ENCODE measurements at regions not wholly inside any gene's neighbourhood (a gene's known extent, or its start where the extent isn't known, plus 50 kb on each side); places are given as distances from the start of the nearest gene placed in this dataset.
A peak's percentile ranks its signal among the peaks of the same experiment; 100 is the strongest.

DNA sequence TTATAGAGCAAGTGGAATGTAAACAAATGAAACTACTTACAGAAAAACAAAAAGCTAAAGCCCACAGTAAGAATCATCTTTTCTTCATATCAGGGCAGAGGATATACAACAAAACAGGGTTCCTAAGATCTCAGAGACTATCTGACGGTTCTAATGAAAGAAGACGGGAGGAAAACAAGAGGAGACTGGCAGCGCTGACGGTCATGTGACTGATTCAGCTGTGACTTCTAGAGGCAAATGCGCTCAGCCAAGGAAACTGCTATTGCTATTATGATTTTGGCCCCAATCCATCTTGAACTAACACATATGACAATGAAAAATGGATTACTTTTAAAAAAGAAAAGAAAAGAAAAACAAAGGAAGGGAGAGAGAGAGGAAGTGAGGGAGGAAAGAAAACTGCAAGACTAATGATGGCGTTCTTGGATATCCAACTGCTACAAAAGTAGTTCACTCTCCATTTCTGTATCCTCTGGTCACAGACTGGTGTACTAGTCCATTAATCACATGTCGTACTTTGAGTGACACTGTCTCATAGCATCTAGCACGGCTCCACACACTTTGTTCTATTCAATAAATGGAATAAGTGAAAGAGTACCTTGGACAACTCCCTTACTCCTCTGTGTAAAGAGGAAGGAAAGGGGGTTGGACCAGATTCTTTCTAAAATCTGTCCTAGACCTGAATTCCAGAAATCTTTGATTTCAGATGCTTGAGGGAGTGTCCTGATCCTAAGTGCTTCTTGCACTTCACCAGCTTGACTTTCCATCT, 119.3 kb downstream of the DAD1 start:
- TF ChIP-seq, protein P1, sequence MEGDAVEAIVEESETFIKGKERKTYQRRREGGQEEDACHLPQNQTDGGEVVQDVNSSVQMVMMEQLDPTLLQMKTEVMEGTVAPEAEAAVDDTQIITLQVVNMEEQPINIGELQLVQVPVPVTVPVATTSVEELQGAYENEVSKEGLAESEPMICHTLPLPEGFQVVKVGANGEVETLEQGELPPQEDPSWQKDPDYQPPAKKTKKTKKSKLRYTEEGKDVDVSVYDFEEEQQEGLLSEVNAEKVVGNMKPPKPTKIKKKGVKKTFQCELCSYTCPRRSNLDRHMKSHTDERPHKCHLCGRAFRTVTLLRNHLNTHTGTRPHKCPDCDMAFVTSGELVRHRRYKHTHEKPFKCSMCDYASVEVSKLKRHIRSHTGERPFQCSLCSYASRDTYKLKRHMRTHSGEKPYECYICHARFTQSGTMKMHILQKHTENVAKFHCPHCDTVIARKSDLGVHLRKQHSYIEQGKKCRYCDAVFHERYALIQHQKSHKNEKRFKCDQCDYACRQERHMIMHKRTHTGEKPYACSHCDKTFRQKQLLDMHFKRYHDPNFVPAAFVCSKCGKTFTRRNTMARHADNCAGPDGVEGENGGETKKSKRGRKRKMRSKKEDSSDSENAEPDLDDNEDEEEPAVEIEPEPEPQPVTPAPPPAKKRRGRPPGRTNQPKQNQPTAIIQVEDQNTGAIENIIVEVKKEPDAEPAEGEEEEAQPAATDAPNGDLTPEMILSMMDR (conservative IDR thresholded peaks at IDR 0.05; ENCODE audit: low read depth), result no peak
- ChIA-PET CTCF (interaction anchor here (0.7 kb wide), 1 partner anchor 268 kb away, joined by 3 read pairs; no protein-coding TSS in a partner anchor), POLR2A (ENCODE audit: low non-redundant PET) (no interaction called here)
- DNase-seq (ENCODE audit: low spot score), result no peak
- H3K27ac ChIP-seq, result no peak overlapping the region

DNA sequence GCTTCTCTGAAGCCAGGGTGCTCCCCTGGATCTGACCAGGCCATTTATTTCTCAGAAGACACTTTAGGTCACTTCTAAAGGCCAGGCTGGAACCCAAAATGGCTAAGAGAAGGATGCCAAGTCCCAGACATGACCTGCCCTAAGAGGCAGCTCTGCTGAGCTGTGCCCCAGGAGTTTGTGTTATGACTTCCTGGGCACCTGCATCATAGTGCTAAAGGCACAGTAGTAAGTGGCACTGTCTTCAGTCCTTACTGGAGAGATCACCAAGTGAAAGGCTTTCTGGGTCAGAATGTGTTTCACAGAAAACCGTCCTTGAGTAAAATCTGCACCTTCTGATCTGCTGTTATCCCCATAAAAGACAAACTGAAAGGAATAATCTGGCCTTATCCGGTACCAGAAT, 120.2 kb downstream of the DAD1 start:
- H3K27ac ChIP-seq, result no peak overlapping the region
- no peak for DNase-seq (ENCODE audit: low spot score)
- TF ChIP-seq, protein P1 (conservative IDR thresholded peaks at IDR 0.05; ENCODE audit: low read depth), result no peak
- ChIA-PET CTCF (no interaction called here), POLR2A (ENCODE audit: low non-redundant PET) (no interaction called here)

DNA sequence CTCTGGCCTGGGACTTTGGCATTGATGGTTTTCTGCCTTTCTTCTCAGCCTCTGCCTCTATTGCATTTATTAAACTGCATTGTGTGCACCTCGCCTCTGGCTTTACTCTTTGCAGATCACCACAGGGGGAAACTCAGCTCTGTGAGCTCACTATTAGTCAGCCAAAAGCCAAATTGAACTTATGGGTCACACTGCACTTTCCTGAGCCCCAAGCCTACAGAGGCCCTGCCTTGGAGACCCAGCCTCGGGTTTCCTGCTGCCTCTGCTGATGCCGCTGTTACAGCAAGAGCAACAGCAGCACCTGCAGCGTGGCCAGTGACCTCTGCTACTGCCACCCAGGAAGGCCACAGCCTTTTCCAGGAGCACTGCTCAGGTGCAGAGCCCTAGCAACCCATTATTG, 122.5 kb downstream of the DAD1 start:
- ChIA-PET CTCF (no interaction called here), POLR2A (ENCODE audit: low non-redundant PET) (no interaction called here)
- TF ChIP-seq, protein P1 (conservative IDR thresholded peaks at IDR 0.05; ENCODE audit: low read depth), result no peak

DNA sequence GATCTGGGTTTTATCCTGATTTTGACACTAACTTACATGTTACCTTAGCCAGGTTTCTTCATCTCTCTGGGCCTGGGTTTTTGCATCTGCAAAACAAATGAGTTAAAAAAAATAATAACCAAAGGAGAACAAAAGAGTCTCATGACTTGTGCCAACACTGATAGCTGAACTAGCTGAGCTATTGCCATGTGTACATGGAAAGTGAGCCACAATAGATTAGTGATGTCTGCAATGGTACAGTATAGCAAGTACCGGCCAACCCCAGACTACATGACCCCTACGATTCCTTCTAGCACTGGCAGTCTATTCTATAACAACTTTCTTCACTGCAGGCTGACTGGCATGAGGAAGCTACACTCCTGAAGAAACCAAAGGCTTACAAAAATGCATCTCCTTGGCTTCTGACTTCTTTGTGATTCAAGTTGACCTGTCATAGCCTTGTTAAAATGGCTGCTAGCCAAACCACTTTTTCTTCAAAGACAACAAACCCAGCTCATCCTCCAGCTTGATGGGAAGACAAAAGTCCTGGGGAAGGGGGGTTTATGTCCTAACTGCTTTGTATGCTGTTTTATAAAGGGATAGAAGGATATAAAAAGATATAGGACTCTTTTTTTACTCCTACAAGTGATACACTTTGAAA, 123.7 kb downstream of the DAD1 start:
- DNase-seq (ENCODE audit: low spot score), result no peak
- TF ChIP-seq, protein P1 (conservative IDR thresholded peaks at IDR 0.05; ENCODE audit: low read depth), result no peak
- H3K27ac ChIP-seq, result no peak overlapping the region
- ChIA-PET CTCF (interaction anchor here (0.7 kb wide), 1 partner anchor 8 kb away, joined by 3 read pairs; no protein-coding TSS in a partner anchor), POLR2A (ENCODE audit: low non-redundant PET) (no interaction called here)

More for the DNA sequence above, 122.5 kb downstream of the DAD1 start:
- no peak overlapping the region for H3K27ac ChIP-seq
- DNase-seq (ENCODE audit: low spot score), result peak; percentile 13

DNA sequence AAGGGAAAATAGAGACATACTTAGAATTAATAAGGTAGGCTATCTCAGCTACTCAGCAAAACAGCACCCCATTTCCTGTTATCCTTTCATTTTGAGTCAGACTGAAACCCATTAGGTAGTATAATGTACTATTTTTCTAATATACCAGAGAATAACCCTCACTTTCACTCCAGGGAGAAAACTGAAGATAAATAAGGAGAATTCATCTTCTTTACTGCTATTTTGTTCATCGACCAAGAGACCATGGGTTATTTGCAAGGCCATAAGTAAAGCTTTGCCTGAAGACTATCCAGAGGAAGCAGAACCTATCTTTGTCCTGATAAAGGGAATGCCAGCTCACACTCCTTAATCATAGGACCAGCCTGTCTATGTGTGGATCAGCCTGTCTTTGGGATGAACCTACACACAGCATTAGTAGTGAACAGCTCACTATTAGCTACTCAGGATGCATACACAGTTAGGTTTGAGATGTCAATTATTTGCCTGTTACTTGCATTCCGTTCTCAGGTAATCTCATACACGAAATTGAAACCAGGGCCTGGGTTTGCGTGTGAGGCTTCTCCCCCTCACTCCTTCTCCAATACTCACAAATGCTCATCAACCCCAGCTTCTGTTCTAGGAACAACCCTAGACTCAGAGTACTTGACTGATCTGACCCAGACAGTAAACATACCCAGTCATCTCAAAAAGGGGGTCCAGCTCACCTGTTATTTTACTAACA, 124.4 kb downstream of the DAD1 start:
- DNase-seq (ENCODE audit: low spot score), result no peak
- POLR2A ChIA-PET (ENCODE audit: low non-redundant PET), result no interaction called here
- CTCF ChIA-PET, result interaction anchor here (0.7 kb wide), 1 partner anchor 9 kb away, joined by 3 read pairs; no protein-coding TSS in a partner anchor
- no peak overlapping the region for H3K27ac ChIP-seq
- TF ChIP-seq, protein P1 (conservative IDR thresholded peaks at IDR 0.05; ENCODE audit: low read depth), result no peak

DNA sequence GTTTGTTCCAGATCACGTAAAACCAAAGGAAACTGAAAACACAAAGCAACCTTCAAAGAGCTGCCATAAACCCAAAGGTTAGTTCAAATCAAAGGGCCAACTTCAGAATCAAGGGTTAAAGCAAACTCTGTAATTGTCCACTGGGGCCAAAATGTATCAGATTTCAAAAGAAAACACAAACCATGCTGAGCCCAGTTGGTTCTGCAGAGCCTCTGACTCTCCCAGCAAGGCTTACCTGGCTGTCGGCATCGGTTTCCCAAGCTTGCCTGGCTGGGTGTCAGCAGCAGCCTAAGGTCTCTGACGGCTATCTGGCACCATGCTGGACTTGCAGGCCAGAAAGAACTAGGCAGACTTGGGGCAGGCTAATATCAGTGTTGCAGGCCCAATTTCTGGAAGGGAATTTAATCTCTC, 125.3 kb downstream of the DAD1 start:
- no peak overlapping the region for H3K27ac ChIP-seq
- TF ChIP-seq, protein P1 (conservative IDR thresholded peaks at IDR 0.05; ENCODE audit: low read depth), result no peak
- no peak for DNase-seq (ENCODE audit: low spot score)
- ChIA-PET CTCF (no interaction called here), POLR2A (ENCODE audit: low non-redundant PET) (no interaction called here)
